Mesodermal cell (in vitro differentiated cells): ENCODE measurements at regions not wholly inside any gene's neighbourhood (a gene's known extent, or its start where the extent isn't known, plus 50 kb on each side); places are given as distances from the start of the nearest gene placed in this dataset.

Source experiments
- H3K27ac ChIP-seq: 2 replicates; pipeline ENCODE4 v1.7.0; 2013; ENCODE audit warnings: mild to moderate bottlenecking, low read depth, low read length, moderate library complexity; ENCODE audit not compliant: severe bottlenecking
- H3K36me3 ChIP-seq: 2 replicates; pipeline ENCODE4 v1.7.1; 2013; ENCODE audit warnings: mild to moderate bottlenecking, low read length, moderate library complexity; ENCODE audit not compliant: control insufficient read depth, insufficient read depth
- H3K4me1 ChIP-seq: one replicate; pipeline ENCODE4 v1.7.1; 2013; ENCODE audit warnings: mild to moderate bottlenecking, low read length; ENCODE audit not compliant: insufficient read depth, control insufficient read depth, poor library complexity, severe bottlenecking
- H3K4me3 ChIP-seq: 2 replicates; pipeline ENCODE4 v1.7.0; 2013; ENCODE audit warnings: low read length, control low read depth, mild to moderate bottlenecking; ENCODE audit not compliant: insufficient read depth, poor library complexity, severe bottlenecking; ENCODE audit errors: extremely low read depth
- H3K9me3 ChIP-seq: 2 replicates; pipeline ENCODE4 v1.7.1; 2013; ENCODE audit warnings: mild to moderate bottlenecking, low read length, moderate library complexity; ENCODE audit not compliant: control insufficient read depth
- WGBS, 2 experiments: methylation state at CpG; one replicate each; pipeline ENCODE4 v1.1.5; 2013; ENCODE audit warnings: missing lambda C conversion rate in 2 of 2; ENCODE audit not compliant: insufficient coverage in 2 of 2; 5-methylcytosine and 5-hydroxymethylcytosine counted together

DNA sequence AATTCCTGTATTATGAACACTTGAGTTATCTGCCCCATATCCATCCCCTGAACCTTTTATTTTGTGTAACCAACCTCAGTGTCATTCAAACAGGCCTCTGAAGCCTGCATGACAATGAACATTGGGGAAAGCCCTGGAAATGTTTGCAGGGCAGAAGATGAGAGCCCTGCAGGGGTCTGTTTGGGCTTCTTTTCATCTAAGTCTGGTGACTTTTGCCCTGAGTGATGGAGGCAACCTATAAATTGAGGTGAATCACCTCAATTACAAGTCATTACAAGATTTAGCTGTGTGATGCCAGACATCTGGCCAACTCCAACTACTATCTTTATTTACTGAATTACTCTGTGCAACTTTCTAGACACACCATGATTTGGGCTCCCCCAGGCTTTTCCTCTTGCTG lies 189.2 kb downstream of the MAF start:
- no peak overlapping the region for H3K4me3 ChIP-seq
- no peaks in the 10 kb centered on the region for H3K9me3 ChIP-seq
- no peaks in the 10 kb centered on the region for H3K36me3 ChIP-seq
- H3K4me1 ChIP-seq: no peaks in the 10 kb centered on the region
- no peak overlapping the region for H3K27ac ChIP-seq

DNA sequence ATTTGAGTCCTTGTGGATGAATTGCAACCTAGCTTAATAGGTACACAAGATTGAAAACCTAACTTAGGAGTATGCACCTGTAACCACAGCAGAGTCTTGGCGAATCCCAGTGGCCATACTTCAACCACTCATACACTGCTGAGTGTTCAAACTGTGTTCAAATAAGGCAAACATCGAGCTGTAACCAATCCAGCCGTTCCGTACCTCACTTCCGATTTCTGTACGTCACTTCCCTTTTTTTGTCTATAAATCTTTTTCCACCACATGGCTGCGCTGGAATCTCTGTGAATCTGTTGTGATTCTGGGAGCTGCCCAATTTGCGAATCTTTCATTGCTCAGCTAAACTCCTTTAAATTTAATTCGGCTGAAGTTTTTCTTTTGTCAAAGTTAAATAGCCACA lies 190.6 kb downstream of the MAF start:
- no peak overlapping the region for H3K4me3 ChIP-seq
- no peak overlapping the region for H3K27ac ChIP-seq
- WGBS, 2 experiments: 89 to 97% methylated on average over 8 to 9 of the region's 9 CpGs
- no peaks in the 10 kb centered on the region for H3K9me3 ChIP-seq
- H3K4me1 ChIP-seq: no peaks in the 10 kb centered on the region
- no peaks in the 10 kb centered on the region for H3K36me3 ChIP-seq

DNA sequence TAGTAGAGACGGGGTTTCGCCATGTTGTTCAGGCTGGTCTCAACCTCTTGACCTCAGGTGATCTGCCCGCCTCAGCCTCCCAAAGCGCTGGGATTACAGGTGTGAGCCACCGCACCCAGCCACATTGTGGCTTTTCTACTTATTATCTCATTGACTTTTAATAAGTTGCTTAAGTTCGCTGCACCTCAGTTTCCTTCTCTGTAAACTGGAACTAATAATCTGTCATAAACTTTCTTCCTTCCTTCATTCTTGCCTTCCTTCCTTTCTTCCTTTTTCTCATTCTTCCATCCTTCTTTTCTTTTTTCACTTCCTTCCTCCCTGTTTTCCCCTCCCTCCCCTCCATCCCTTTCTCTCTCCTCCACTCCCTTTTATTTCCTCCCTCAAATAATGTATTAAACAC lies 192.2 kb downstream of the MAF start:
- Histone ChIP-seq H3K36me3 (no peaks in the 10 kb centered on the region), H3K27ac (no peak overlapping the region), H3K9me3 (no peaks in the 10 kb centered on the region), H3K4me1 (no peaks in the 10 kb centered on the region), H3K4me3 (no peak overlapping the region)
- 77 to 83% methylated on average over 3 to 5 of the region's 6 CpGs for WGBS, 2 experiments

DNA sequence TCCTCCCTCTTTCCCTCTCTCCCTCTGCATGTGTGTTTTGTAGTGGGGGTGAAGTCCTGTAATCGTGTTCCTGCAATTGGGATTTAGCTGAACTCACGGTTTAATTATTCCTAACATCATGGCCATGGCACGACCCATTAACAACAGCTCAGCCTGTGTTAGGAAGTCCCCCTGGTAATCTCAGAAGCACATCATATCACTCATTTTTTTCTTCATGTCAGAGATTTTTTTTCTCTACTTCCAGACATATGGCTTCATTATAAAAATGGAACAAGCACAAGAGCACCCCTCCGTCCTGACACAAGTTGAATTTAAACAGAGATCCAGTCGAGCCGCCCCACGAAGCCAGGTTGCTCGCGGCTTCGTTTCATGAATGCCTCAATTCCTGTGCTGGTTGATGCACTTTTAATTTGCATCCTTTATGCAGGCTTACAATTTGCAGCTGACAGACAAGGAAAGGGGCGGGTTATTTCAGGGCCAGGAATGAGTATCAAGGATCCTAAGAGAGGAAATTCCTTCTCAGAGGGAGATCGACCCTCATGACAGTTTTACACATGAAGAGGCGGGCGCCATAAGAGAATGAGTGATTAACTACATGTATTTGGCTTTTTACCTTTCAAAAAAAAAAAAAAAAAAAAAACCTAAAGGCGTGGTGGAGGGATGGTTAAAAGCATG lies 192.9 kb downstream of the MAF start:
- Histone ChIP-seq H3K9me3 (no peaks in the 10 kb centered on the region), H3K36me3 (no peaks in the 10 kb centered on the region), H3K27ac (no peak overlapping the region), H3K4me1 (no peaks in the 10 kb centered on the region), H3K4me3 (no peak overlapping the region)
- WGBS, 2 experiments: 37 to 59% methylated on average over 10 to 11 of the region's 15 CpGs

DNA sequence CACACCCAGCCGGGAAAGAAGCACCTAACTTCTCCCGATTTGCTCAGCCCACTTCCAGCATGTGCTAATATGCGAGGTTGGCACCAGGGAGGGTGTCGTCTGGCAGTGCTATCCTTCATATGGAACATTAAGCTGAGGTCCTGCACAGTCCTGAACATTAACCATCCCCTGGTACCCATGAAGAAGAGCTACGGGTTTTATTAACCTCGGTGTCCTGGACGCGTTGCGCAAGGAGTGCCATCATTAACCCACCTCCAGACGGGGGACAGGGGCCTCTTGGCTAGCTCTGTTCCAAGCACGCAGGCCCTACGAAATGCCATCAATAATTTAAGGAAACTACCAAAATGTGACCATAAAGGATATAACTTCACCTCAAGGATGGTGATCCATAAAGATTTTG lies 193.5 kb downstream of the MAF start:
- H3K9me3 ChIP-seq: no peaks in the 10 kb centered on the region
- no peak overlapping the region for H3K4me3 ChIP-seq
- no peak overlapping the region for H3K27ac ChIP-seq
- H3K36me3 ChIP-seq: no peaks in the 10 kb centered on the region
- WGBS, 2 experiments: 96 to 97% methylated on average over 5 to 9 of the region's 12 CpGs
- no peaks in the 10 kb centered on the region for H3K4me1 ChIP-seq

DNA sequence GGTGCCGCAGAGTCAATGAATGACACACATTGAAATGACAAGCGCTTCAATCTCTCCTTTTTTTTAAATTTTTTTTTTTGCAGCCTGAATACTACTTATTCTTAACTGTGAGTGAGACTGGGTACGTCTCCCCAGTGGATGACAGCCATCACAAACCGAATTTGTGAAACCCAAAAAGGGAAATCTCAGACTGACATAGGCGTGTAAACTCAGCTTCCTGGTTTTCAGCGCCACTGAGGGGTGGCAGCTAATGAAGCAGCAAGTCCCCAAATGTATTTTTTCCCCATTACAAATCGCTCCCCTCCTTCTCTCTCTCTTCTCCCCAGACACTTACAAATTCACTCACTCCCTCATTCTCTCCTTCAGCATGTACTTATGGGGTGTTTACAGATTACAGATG lies 196.0 kb downstream of the MAF start:
- 75 to 79% methylated on average over 4 to 7 of the region's 7 CpGs for WGBS, 2 experiments
- Histone ChIP-seq H3K4me1 (no peaks in the 10 kb centered on the region), H3K27ac (no peak overlapping the region), H3K4me3 (no peak overlapping the region), H3K36me3 (no peaks in the 10 kb centered on the region), H3K9me3 (no peaks in the 10 kb centered on the region)

DNA sequence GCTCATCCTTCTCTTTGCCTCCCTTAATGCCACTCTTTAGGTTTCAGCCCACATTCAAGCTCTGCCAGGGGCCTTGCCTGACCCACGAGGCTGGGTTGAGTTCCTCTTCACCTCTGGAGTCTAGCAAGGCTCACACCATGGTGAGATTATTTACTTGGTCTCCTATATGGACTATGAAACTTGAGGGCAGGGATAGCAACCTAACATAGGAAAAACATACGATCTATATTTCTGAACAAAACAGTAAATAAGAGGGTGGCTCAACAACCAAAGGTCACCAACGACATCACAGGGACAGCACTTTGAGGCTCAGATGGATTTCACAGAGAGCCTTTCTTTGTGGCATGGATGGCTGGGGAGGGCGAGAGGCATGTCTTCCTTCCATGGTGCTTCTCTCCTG lies 197.0 kb downstream of the MAF start:
- Histone ChIP-seq H3K36me3 (no peaks in the 10 kb centered on the region), H3K27ac (no peak overlapping the region), H3K4me1 (no peaks in the 10 kb centered on the region), H3K9me3 (no peaks in the 10 kb centered on the region), H3K4me3 (no peak overlapping the region)
- 89 to 94% methylated on average over 3 of the region's 4 CpGs for WGBS, 2 experiments

DNA sequence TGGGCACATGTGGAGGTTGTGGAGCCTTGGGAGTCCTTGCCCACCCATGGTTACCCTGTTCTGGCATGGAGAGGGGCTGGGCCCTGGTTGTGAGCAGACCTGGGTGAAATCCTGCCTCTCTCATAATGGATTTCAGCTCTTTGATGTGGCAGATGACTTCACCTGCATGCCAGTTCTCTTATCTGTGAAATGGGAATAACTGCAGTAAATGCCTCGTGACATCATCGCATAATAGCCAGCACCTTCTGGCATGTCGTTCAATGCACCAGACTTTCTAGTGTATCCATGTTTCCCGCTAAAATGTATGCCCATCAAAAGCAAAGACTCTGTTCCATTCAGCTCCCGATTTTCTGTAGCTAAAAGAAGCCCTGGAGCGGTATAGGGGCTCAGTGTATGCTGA lies 197.6 kb downstream of the MAF start:
- Histone ChIP-seq H3K4me1 (no peaks in the 10 kb centered on the region), H3K9me3 (no peaks in the 10 kb centered on the region), H3K27ac (no peak overlapping the region), H3K36me3 (no peaks in the 10 kb centered on the region), H3K4me3 (no peak overlapping the region)
- 79 to 80% methylated on average over 5 to 6 of the region's 6 CpGs for WGBS, 2 experiments

DNA sequence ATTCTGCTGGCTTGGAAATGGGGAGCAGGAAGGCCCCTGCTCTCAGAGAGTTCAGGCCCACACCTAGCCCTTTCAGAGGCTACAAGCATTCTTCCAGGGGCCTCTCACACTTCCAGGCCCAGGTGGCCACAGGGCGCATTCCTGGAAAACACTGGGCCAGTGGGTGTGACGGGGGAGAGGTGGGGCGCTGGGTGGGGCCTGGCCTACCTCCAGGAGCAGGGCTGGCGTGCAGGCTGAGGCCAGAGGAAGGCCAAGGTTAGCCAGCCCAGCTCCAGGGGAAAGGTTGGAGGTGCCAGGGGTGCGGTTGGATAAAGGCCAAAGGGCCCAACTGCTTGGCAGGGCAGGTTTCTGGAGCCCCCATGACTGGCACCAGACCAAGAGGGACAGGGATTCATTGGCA lies 198.2 kb downstream of the MAF start:
- 93 to 97% methylated on average over 2 to 5 of the region's 5 CpGs for WGBS, 2 experiments
- H3K27ac ChIP-seq: no peak overlapping the region

DNA sequence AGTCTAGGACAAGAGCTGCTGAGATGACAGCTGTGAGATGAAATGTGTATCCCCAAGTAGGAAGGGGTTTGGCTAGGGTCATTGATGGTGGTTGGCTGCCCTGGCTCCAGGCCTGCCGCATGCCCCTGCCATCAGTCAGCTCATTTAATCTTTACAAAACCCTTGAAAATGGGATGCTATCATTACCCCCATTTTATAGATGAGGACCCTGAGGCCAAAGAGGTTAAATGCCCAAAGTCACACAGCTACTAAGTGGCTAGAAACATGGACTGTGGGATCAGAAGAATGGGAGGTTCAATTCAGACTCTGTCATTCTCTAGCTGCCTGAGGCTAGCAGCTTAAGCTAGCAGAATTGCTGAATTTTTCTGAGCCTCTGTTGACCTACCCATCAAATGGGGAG lies 198.8 kb downstream of the MAF start:
- WGBS, 2 experiments: no CpG with 5 or more reads among the region's 1 CpG
- H3K4me3 ChIP-seq: no peak overlapping the region
- no peaks in the 10 kb centered on the region for H3K4me1 ChIP-seq
- no peak overlapping the region for H3K27ac ChIP-seq
- no peaks in the 10 kb centered on the region for H3K9me3 ChIP-seq
- H3K36me3 ChIP-seq: no peaks in the 10 kb centered on the region

More for the DNA sequence above, 198.2 kb downstream of the MAF start:
- no peak overlapping the region for H3K4me3 ChIP-seq
- H3K9me3 ChIP-seq: no peaks in the 10 kb centered on the region
- H3K4me1 ChIP-seq: no peaks in the 10 kb centered on the region
- H3K36me3 ChIP-seq: no peaks in the 10 kb centered on the region

DNA sequence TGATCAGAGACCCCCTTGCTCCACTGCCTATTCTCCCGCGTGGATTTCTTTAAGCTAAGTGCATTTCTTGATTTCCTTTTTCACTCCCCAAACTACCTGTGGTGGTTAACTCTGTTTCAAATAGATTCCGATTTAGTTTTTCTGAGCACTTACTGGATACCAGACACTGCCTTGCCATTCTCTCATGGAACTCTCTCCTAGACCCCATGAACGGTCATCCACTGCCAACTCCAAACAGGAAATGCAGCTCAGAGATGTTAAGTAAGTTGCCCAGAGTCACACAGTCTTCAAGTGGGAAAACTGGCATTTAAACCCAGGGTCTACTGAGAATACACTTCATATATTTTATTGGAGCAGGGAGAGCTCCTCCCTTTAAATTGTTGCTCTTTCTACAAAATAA lies 199.4 kb downstream of the MAF start:
- no peaks in the 10 kb centered on the region for H3K36me3 ChIP-seq
- no peak overlapping the region for H3K27ac ChIP-seq
- no peaks in the 10 kb centered on the region for H3K9me3 ChIP-seq
- no peaks in the 10 kb centered on the region for H3K4me1 ChIP-seq
- WGBS, 2 experiments: 96 to 100% methylated on average over 3 to 4 of the region's 4 CpGs
- H3K4me3 ChIP-seq: no peak overlapping the region
